Mammary epithelial cell (primary cell): ENCODE measurements at regions not wholly inside any gene's neighbourhood (a gene's known extent, or its start where the extent isn't known, plus 50 kb on each side); places are given as distances from the start of the nearest gene placed in this dataset.

Source experiments
- CTCF ChIP-seq, 2 donors: IDR thresholded peaks in 1 of 2; conservative IDR thresholded peaks in 1 of 2; 2 replicates each; pipeline ENCODE4 v1.5.1; 2011 to 2012; ENCODE audit warnings: inconsistent platforms in 2 of 2, low read length in 2 of 2, mild to moderate bottlenecking in 2 of 2, control low read depth in 1 of 2, low read depth in 1 of 2; ENCODE audit not compliant: insufficient read depth in 1 of 2; ENCODE audit errors: extremely low read depth in 1 of 2
- EZH2 ChIP-seq: IDR thresholded peaks from 2 replicates; pipeline ENCODE4 v1.6.1; 2012; ENCODE audit warnings: low read length, inconsistent platforms, borderline replicate concordance

GRCh38 chr7:19284596-19285300, 139.5 kb upstream of the FERD3L start:
- TF ChIP-seq CTCF (conservative IDR thresholded peaks at IDR 0.05 in 1 of 2, IDR thresholded peaks at IDR 0.05 in 1 of 2; ENCODE audit: extremely low read depth in 1 of 2, insufficient read depth in 1 of 2, low read depth in 1 of 2, low read length in 2 of 2) (no peak), EZH2 (no peak)
